ENCODE measurements at regions not wholly inside any gene's neighbourhood (a gene's known extent, or its start where the extent isn't known, plus 50 kb on each side); places are given as distances from the start of the nearest gene placed in this dataset.
A peak's percentile ranks its signal among the peaks of the same experiment; 100 is the strongest.

GRCh38 chr18:77572537-77572936 lies 322.9 kb downstream of the GALR1 start:
- DNase-seq (ENCODE audit: low read depth in 2 of 2), result no peak

DNA sequence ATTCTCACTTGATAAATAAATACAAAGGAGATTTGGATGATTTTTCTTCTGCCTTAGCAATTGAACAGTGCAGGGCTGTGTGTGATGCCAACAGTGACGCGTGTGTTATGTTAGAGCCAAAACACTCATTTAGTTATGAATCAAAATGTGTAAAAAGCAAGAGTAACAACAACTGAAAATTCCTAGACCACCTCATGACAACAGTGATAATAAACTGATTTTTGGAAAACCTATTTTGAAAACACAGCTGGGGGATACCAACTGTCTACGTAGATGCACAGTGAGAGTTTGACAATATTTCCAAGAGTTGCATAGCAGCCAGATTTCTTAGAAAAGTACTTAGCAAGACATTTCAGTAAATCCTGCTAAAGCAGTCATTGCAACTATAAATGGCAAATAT lies 323.9 kb downstream of the GALR1 start:
- no peak for DNase-seq (ENCODE audit: low read depth in 2 of 2)

- DNase-seq (ENCODE audit: low read depth in 2 of 2), result no peak
These were observed 341.4 kb downstream of the GALR1 start for GRCh38 chr18:77590943-77591515.

DNA sequence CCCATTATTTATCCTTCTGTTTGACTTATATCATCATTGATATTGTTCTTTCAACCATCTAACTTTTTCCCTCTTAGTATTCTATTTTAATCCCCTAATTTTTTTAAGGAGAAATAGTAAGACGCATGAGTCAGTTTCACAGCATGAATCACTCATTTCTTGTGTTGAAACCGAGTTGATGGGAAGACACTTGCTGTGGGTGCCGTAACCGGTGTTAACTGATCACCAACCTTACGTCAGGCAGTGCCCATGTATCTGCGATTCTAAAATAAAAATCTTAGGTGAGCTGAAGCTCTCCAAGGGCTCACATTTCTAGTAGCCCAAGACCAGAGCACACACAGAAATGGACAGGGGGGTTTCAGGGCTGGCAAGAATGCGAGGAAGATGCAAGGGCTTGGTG lies 348.1 kb downstream of the GALR1 start:
- no peak for DNase-seq (ENCODE audit: low read depth in 2 of 2)

DNA sequence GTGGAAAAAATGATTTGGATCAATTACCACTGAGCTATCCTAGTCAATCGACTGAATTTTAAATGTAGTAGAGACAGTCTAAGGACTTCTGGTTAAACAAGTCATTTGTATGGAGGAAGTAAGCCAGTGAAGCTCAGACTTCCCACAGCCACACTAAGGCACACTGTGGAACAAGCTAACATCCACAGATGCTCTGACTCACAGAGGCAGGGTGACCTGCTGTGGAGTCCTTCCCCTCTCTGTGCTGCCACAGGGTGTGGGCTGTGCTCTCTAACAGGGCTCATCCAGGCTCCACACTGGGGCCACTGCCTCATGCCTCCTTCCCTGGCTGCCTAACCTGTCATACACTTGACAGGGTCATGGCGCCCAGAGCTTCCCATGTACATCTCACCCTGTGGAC lies 351.0 kb downstream of the GALR1 start:
- no peak for DNase-seq (ENCODE audit: low read depth in 2 of 2)

DNA sequence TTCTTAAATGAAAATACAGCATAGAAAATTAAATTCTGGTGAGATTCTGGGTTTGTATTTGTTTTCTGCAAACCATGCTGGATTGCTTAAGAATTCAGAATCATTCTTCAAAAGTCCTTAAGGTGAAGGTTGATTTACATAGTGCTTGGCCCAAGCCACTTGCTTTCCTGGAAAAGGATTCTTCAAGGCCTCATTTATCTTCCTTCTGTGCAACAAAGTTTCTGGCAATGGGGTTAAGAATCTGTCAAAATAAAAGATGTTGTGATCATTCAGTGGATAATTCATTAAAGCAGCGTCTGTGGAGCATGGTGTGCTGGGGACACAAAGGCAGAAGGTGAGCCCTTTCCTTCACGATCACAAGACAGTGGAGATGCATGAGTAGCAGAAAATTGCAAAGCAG lies 351.9 kb downstream of the GALR1 start:
- DNase-seq (ENCODE audit: low read depth in 2 of 2), result no peak

- DNase-seq (ENCODE audit: low read depth in 2 of 2), result no peak
These were observed 357.4 kb downstream of the GALR1 start for GRCh38 chr18:77607087-77607486.

- DNase-seq (ENCODE audit: low read depth in 2 of 2), result no peak
These were observed 359.2 kb downstream of the GALR1 start for GRCh38 chr18:77608807-77609206.

GRCh38 chr18:77617694-77618093 lies 368.0 kb downstream of the GALR1 start:
- no peak for DNase-seq (ENCODE audit: low read depth in 2 of 2)

- no peak for DNase-seq (ENCODE audit: low read depth in 2 of 2)
These were observed 369.9 kb downstream of the GALR1 start for GRCh38 chr18:77619525-77619924.

GRCh38 chr18:77622009-77622692 lies 372.5 kb downstream of the GALR1 start:
- no peak for DNase-seq (ENCODE audit: low read depth in 2 of 2)

DNA sequence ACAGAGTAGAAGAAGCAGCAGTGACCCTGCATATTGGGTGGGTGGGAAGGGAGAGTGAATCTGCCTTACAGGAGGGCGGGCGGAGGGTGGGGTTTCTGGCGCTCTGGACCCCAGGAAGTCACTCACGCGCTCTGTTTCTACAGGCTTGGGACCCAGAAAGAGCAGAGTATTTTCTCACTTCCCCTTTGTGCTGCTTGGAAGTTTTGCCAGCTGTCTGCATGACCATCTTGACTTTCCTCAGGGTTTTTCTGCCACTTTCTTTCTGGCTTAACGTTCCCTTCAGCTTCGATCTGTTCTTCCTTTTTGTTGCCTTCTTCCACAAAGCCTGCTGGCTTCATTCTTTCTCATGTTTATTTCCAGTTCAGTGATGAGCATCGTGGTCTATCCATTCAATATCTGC lies 383.1 kb downstream of the GALR1 start:
- DNase-seq (ENCODE audit: low read depth in 2 of 2), result no peak

DNA sequence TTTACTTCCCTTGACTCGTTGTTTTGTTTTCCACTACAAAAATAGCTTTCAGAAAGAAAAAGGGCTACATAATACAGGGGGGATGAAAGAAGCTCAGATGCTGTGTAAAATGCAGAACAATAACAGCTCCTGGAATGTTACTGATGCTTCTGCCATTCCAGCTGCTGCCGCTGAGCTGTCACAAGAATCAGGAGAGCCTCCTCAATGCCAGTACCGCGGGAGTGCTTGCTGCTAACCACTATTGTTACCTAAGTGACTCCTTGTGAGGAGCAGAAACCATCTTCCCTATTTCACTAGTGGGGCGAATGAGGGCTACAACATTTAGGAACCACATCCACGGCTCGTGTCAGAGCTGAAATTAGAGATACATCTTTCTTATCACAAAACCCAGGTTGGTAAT lies 384.8 kb downstream of the GALR1 start:
- no peak for DNase-seq (ENCODE audit: low read depth in 2 of 2)

GRCh38 chr18:77635451-77635850 lies 385.8 kb downstream of the GALR1 start:
- DNase-seq (ENCODE audit: low read depth in 2 of 2), result no peak

DNA sequence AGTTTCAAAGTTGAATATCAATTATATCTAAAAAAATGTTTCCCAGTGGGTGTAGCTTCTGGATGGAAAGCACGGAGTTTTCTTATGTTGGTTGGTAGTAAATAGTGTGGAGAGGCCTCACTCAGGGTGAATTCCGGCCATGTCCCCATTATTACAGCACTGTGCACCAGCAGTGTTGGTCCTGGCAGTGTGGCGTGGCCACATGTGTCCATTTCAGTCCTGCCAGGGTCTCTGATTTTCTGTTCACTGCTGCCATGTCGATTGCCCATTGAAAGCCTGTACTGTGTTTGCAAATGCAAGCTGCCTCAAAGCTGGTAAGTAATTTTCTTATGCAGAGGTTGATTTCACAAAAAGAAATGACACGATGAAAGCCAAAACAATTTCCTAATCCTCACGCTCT lies 386.2 kb downstream of the GALR1 start:
- no peak for DNase-seq (ENCODE audit: low read depth in 2 of 2)

DNA sequence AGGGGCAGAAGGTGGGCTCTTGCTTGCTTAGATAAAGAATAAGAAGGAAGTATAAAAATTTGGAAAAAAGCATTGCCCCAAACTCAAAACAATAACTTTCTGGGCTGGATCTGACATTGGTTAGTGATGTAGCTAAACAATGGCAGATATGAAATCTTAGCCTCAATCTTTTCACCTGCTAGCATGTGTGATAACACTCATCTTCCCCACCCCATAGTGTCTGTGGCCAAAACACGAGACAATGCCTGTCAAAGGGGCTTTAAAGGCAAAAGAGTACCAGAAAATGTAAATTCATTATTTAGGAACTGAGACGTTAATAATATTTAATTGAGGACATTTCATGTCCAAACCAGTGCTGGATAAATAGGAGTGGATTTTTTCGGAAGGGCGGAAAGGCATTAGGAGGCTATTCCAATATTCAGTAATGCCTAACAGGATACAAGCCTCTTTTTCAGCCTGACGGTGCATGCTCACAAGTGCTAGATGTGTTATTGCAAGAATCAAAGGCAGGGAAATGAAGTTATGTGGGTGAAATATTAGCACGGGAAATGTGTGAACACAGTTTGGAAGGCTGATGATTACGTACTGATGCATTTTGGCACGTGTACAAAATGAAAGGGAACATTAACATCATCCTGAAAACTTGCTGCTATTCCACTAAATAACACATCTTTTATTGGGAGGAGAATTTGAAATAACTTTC lies 395.7 kb downstream of the GALR1 start:
- no peak for DNase-seq (ENCODE audit: low read depth in 2 of 2)

GRCh38 chr18:77647472-77647871 lies 397.8 kb downstream of the GALR1 start:
- DNase-seq (ENCODE audit: low read depth in 2 of 2), result no peak

DNA sequence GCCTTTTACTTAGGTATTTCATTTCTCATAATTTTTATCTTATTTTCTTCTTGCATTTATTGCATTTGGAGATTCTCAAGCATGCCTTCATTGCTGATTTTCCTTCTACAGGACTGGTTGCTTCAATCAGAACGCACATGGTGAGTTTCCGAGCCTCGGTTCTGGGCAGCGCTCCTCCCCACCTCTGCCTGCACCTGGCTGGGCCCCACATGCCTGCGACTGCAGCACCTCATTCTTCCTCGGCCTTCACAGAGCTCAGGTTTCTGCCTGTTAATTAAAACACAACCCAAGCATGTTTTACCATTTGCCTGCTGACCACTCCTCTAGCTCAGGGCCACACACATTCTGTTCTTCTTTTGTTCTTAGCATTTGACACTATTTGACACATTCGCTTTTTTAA lies 398.8 kb downstream of the GALR1 start:
- no peak for DNase-seq (ENCODE audit: low read depth in 2 of 2)

- peak; percentile 30 to 52 for DNase-seq (ENCODE audit: low read depth in 2 of 2)
These were observed 401.2 kb downstream of the GALR1 start for GRCh38 chr18:77650799-77651385.

DNA sequence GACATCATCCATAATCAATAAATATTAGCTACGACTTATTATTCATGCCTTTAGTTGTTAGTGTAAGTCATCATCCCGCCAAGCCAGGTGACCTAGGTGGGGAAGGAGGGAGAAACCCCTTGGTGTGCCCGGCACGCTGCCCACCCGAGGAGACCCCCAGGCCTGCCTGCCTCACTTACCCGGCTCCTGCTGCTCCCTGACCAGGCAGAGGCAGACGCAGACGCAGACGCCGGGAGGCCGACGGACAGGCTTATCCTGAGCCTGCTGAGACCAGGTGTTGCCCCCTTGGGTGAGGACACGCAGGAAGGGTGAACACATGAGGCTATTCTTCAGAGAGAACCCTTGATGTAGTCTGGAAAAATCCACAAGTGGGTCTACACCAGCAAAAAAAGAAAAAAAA lies 401.8 kb downstream of the GALR1 start:
- DNase-seq (ENCODE audit: low read depth in 2 of 2), result no peak

DNA sequence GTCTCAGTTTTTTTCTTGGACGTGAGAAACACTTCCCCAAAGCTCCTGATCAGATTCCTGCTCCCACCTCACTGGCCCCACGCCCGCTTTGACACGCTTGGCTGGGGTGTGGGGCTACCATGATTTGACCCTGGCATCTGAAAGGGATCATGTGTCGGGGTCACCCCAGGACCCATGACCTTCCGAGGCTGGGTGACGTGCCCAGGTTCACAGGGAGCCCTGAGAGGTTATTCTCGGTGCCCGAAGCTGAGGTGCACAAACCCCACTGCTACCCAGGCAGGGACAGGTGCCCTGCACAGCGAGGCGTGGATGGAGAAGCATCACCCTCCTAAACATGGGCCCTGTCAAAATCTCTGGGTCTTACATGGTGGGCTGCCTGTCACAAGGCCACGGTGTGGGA lies 404.1 kb downstream of the GALR1 start:
- no peak for DNase-seq (ENCODE audit: low read depth in 2 of 2)

DNA sequence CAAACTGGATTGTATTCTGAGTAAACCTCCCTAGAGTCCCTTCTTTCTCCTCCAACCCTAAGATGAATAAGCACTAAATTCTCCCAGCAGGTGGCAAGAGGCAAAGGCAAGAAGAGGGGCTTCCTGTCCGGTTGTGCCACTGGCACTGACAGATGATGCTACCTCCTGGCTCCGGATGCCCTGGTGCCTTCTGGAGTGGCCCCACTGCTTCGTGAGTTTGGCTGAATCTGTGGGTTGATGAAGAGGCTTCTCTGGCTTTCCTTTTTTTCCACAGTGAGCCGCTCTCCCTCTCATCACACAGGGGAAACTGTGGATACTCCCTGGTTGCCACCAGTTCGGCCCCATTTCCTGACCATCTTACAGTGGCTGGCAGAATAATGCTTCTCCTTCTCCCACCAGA lies 404.7 kb downstream of the GALR1 start:
- DNase-seq (ENCODE audit: low read depth in 2 of 2), result no peak

Measured in activated CD4-positive, alpha-beta T cell treated with anti-CD3 and anti-CD28 coated beads for 24 hours (primary cell).